ENCODE measurements at regions not wholly inside any gene's neighbourhood (a gene's known extent, or its start where the extent isn't known, plus 50 kb on each side); places are given as distances from the start of the nearest gene placed in this dataset.
"Not testable (repeated sequence)": the region's sequence is repeated elsewhere in the genome, so short reads cannot be mapped to it uniquely, and the experiment has no call there.

DNA sequence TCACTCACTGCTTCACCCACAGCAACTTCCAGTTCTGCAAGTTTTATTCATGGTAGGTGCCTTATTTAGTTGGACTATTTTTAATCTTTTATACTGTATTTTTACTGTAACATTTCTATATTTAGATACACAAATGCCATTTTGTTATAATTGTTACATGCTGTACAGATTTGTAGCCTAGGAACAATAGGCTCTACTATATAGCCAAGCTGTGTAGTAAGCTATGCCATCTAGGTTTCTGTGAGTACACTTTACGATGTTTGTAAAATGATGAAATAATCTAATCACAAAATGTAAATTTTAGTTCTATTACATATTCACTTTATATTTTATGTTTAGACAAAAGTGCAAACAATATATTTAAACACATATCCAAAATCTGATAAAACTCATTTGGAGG, 1187.8 kb downstream of the TECRL start:
- TF ChIP-seq GATA1 (IDR thresholded peaks at IDR 0.05; ENCODE audit: low read depth, low read length) (no peak), POLR2A (IDR thresholded peaks at IDR 0.05; ENCODE audit: low read length) (no peak)
- no peak for DNase-seq

DNA sequence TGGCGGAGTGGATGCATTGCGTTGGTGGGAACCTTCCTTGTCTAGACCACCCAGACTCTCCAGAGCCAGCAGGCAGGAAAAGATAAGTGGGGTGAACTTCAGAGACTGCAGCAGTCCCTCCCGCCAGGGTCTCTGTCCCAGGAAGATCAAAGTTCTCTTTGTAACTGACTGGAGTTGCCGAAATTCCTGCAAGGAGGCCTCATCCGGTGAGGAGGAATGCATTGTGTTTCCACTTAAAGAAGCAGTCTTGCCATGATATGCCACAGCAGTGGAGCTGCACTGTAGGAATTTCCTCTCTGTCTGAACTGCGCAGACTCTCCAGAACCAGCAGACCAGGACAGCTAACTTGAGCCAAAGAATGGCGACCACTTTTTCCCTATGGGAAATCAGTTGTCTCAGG, 1190.4 kb downstream of the TECRL start:
- TF ChIP-seq GATA1 (IDR thresholded peaks at IDR 0.05; ENCODE audit: low read depth, low read length), result no peak
- no peak for TF ChIP-seq POLR2A (IDR thresholded peaks at IDR 0.05; ENCODE audit: low read length)
- DNase-seq, result no peak

GRCh38 chr4:63214076-63214475, 1195.2 kb downstream of the TECRL start:
- no peak for DNase-seq
- TF ChIP-seq POLR2A (IDR thresholded peaks at IDR 0.05; ENCODE audit: low read length), result no peak
- TF ChIP-seq GATA1 (IDR thresholded peaks at IDR 0.05; ENCODE audit: low read depth, low read length), result no peak

GRCh38 chr4:63211776-63212479, 1197.3 kb downstream of the TECRL start:
- no peak for TF ChIP-seq GATA1 (IDR thresholded peaks at IDR 0.05; ENCODE audit: low read depth, low read length)
- TF ChIP-seq POLR2A (IDR thresholded peaks at IDR 0.05; ENCODE audit: low read length), result no peak
- no peak for DNase-seq

- DNase-seq, result no peak
- TF ChIP-seq GATA1 (IDR thresholded peaks at IDR 0.05; ENCODE audit: low read depth, low read length), result no peak
- TF ChIP-seq POLR2A (IDR thresholded peaks at IDR 0.05; ENCODE audit: low read length), result no peak
Measured at GRCh38 chr4:63211375-63211774, 1197.9 kb downstream of the TECRL start.

GRCh38 chr4:63193029-63193428, 1216.2 kb downstream of the TECRL start:
- DNase-seq, result not testable (repeated sequence)

- no peak for DNase-seq
- TF ChIP-seq GATA1 (IDR thresholded peaks at IDR 0.05; ENCODE audit: low read depth, low read length) (no peak), POLR2A (IDR thresholded peaks at IDR 0.05; ENCODE audit: low read length) (no peak)
Measured at GRCh38 chr4:63171341-63171740, 1237.9 kb downstream of the TECRL start.

GRCh38 chr4:63170923-63171322, 1238.3 kb downstream of the TECRL start:
- DNase-seq, result no peak
- no peak for TF ChIP-seq GATA1 (IDR thresholded peaks at IDR 0.05; ENCODE audit: low read depth, low read length)
- no peak for TF ChIP-seq POLR2A (IDR thresholded peaks at IDR 0.05; ENCODE audit: low read length)

- no peak for TF ChIP-seq POLR2A (IDR thresholded peaks at IDR 0.05; ENCODE audit: low read length)
- TF ChIP-seq GATA1 (IDR thresholded peaks at IDR 0.05; ENCODE audit: low read depth, low read length), result no peak
- no peak for DNase-seq
Measured at GRCh38 chr4:63169836-63170235, 1239.4 kb downstream of the TECRL start.

GRCh38 chr4:63155561-63155960, 1253.7 kb downstream of the TECRL start:
- no peak for DNase-seq
- TF ChIP-seq GATA1 (IDR thresholded peaks at IDR 0.05; ENCODE audit: low read depth, low read length), result no peak
- TF ChIP-seq POLR2A (IDR thresholded peaks at IDR 0.05; ENCODE audit: low read length), result no peak

DNA sequence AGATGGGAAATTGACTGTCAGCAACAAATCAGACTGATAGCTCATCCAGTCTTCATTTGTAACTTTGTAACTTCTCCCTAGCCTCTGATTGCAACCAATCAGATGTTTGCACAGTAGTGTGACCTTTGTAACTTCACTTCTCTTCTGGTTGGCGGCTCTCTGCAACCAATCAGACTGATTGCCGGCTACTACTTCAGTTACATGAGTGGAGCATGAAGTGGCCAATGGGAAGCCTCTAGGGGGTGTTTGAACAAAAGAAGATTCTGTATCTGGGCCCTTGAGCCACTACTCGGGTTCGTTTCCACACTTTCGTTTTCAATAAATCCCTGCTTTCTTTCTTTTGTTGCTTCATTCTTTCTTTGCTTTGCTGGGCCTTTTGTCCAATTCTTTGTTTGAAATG, 1285.8 kb downstream of the TECRL start:
- no peak for DNase-seq
- TF ChIP-seq GATA1 (IDR thresholded peaks at IDR 0.05; ENCODE audit: low read depth, low read length) (no peak), POLR2A (IDR thresholded peaks at IDR 0.05; ENCODE audit: low read length) (no peak)

GRCh38 chr4:63122955-63123354, 1286.3 kb downstream of the TECRL start:
- DNase-seq, result no peak
- TF ChIP-seq POLR2A (IDR thresholded peaks at IDR 0.05; ENCODE audit: low read length) (no peak), GATA1 (IDR thresholded peaks at IDR 0.05; ENCODE audit: low read depth, low read length) (no peak)

DNA sequence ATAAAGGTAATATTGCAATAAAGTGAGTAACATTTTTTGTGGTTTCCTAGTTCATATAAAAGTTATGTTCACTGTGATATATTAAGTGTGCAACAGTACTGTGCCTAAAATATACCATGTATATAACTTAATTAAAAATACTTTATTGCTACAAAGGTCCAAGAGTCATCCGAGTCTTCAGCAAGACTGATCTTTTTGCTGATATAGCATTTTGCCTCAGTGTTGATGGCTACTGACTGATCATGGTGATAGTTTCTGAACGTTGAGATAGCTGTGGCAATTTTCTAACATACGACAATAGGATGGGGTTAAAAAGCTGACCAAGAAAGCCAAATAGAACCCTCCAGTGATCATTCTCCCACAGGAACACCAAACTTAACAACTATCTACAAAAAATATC, 1302.7 kb downstream of the TECRL start:
- no peak for TF ChIP-seq GATA1 (IDR thresholded peaks at IDR 0.05; ENCODE audit: low read depth, low read length)
- TF ChIP-seq POLR2A (IDR thresholded peaks at IDR 0.05; ENCODE audit: low read length), result no peak
- no peak for DNase-seq

DNA sequence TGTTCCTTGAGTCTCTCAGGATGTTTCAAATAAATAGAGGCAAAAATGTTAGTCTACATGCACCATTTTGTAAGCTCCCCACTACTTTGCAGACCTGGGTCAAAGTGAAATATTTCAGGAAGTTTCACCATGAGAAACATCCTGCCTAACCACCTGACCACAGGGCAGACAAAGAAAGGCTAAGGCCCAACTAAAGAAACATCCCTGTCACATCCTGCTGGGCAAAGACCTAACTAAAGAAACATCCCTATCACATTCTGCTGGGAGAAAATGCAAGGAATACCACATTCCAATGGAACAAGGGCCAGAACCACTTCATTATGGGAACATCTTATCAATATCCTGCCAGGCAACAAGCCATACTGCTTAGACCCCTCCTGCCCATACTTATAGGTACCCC, 1303.4 kb downstream of the TECRL start:
- DNase-seq, result no peak

DNA sequence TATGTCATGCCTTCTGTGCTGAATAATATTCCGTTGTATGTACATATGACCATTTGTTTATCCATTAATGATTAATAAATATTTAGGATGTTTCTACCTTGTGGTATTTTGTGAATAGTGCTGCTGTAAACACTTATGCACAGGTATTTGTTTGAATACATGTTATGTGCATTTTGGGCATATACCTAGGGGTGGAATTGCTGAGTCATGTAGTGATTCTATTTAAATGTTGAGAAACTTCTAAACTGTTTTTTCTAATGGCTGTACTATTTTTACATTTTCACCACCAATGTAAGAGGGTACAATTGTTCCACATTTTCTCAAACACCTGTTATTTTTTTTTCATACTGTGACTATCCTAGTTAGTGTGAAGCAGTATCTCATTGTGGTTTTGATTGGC, 1318.6 kb downstream of the TECRL start:
- TF ChIP-seq POLR2A (IDR thresholded peaks at IDR 0.05; ENCODE audit: low read length), result no peak
- TF ChIP-seq GATA1 (IDR thresholded peaks at IDR 0.05; ENCODE audit: low read depth, low read length), result no peak

More for the DNA sequence above, 1303.4 kb downstream of the TECRL start:
- no peak for TF ChIP-seq POLR2A (IDR thresholded peaks at IDR 0.05; ENCODE audit: low read length)
- no peak for TF ChIP-seq GATA1 (IDR thresholded peaks at IDR 0.05; ENCODE audit: low read depth, low read length)

GRCh38 chr4:63085091-63085490, 1324.2 kb downstream of the TECRL start:
- TF ChIP-seq POLR2A (IDR thresholded peaks at IDR 0.05; ENCODE audit: low read length), result no peak
- no peak for TF ChIP-seq GATA1 (IDR thresholded peaks at IDR 0.05; ENCODE audit: low read depth, low read length)
- DNase-seq, result no peak

More for the DNA sequence above, 1318.6 kb downstream of the TECRL start:
- no peak for DNase-seq

Data from erythroblast (primary cell).